Retinal pigment epithelial cell (primary cell): ENCODE measurements at regions not wholly inside any gene's neighbourhood (a gene's known extent, or its start where the extent isn't known, plus 50 kb on each side); places are given as distances from the start of the nearest gene placed in this dataset.

ENCODE experiments used
- DNase-seq: peaks from one replicate; pipeline ENCODE4 v3.0.0-alpha.2; 2010; ENCODE audit warnings: low read depth
- H3K4me3 ChIP-seq: 2 replicates; pipeline ENCODE4 v1.5.1; 2011; ENCODE audit warnings: mild to moderate bottlenecking, low read length, control low read depth, moderate library complexity
- CTCF ChIP-seq: conservative IDR thresholded peaks from 2 replicates; pipeline ENCODE4 v1.5.1; 2011; ENCODE audit warnings: low read depth, low read length, control low read depth, inconsistent platforms

- TF ChIP-seq CTCF: no peak
- no peak for DNase-seq
- no peak overlapping the region for H3K4me3 ChIP-seq
These were observed 126.6 kb upstream of the CXCR4 start for GRCh38 chr2:136244536-136244885.

GRCh38 chr2:136243638-136244535, 125.9 kb upstream of the CXCR4 start:
- no peak for DNase-seq
- no peak overlapping the region for H3K4me3 ChIP-seq
- no peak for TF ChIP-seq CTCF

- DNase-seq: no peak
- H3K4me3 ChIP-seq: no peak overlapping the region
- TF ChIP-seq CTCF: no peak
These were observed 124.8 kb upstream of the CXCR4 start for GRCh38 chr2:136242687-136243277.

GRCh38 chr2:136242100-136242499, 124.2 kb upstream of the CXCR4 start:
- no peak overlapping the region for H3K4me3 ChIP-seq
- TF ChIP-seq CTCF: no peak
- no peak for DNase-seq

GRCh38 chr2:136239079-136239685, 121.2 kb upstream of the CXCR4 start:
- no peak overlapping the region for H3K4me3 ChIP-seq
- TF ChIP-seq CTCF: no peak
- DNase-seq: no peak

- TF ChIP-seq CTCF: no peak
- peak; percentile 78 for DNase-seq
- no peak overlapping the region for H3K4me3 ChIP-seq
These were observed 120.5 kb upstream of the CXCR4 start for GRCh38 chr2:136238286-136239078.
